ENCODE measurements at regions not wholly inside any gene's neighbourhood (a gene's known extent, or its start where the extent isn't known, plus 50 kb on each side); places are given as distances from the start of the nearest gene placed in this dataset.

DNA sequence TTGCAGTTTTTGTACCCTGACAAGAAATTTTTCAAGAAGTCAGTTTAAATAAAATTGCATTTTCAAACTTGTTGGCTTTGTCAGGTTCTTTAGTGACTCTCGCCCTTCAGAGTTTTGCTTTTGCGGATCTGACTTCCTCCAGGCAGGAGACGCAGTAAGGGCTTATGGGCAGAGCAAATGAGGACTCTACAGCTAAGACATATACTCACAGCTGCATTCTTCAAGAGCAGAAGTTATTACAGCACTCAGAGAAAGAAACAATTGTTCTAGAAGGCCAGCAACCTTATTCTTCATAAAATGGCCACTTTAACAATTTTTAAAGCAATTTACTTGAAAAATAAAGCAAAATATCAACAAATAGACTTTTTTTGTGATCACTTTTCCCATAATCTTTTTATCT lies 438.8 kb upstream of the THRB start (continued):
- TF ChIP-seq, protein P1, sequence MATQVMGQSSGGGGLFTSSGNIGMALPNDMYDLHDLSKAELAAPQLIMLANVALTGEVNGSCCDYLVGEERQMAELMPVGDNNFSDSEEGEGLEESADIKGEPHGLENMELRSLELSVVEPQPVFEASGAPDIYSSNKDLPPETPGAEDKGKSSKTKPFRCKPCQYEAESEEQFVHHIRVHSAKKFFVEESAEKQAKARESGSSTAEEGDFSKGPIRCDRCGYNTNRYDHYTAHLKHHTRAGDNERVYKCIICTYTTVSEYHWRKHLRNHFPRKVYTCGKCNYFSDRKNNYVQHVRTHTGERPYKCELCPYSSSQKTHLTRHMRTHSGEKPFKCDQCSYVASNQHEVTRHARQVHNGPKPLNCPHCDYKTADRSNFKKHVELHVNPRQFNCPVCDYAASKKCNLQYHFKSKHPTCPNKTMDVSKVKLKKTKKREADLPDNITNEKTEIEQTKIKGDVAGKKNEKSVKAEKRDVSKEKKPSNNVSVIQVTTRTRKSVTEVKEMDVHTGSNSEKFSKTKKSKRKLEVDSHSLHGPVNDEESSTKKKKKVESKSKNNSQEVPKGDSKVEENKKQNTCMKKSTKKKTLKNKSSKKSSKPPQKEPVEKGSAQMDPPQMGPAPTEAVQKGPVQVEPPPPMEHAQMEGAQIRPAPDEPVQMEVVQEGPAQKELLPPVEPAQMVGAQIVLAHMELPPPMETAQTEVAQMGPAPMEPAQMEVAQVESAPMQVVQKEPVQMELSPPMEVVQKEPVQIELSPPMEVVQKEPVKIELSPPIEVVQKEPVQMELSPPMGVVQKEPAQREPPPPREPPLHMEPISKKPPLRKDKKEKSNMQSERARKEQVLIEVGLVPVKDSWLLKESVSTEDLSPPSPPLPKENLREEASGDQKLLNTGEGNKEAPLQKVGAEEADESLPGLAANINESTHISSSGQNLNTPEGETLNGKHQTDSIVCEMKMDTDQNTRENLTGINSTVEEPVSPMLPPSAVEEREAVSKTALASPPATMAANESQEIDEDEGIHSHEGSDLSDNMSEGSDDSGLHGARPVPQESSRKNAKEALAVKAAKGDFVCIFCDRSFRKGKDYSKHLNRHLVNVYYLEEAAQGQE (IDR thresholded peaks at IDR 0.05; ENCODE audit: low read depth, low read length), result no peak
- TF ChIP-seq HDAC2 (IDR thresholded peaks at IDR 0.05), result no peak
- no peak for TF ChIP-seq PAX5 (IDR thresholded peaks at IDR 0.05; ENCODE audit: borderline replicate concordance, low read depth, low read length)
- TF ChIP-seq YY1 (IDR thresholded peaks at IDR 0.05; ENCODE audit: low read depth, low read length), result no peak
- no peak for TF ChIP-seq NFYB (IDR thresholded peaks at IDR 0.05; ENCODE audit: insufficient read depth, low read depth, low read length)
- no peak for TF ChIP-seq CHD4 (IDR thresholded peaks at IDR 0.05)
- TF ChIP-seq EGR1 (IDR thresholded peaks at IDR 0.05; ENCODE audit: borderline replicate concordance in 1 of 2, low read depth in 2 of 2, low read length in 2 of 2), result no peak
- TF ChIP-seq, protein P2, sequence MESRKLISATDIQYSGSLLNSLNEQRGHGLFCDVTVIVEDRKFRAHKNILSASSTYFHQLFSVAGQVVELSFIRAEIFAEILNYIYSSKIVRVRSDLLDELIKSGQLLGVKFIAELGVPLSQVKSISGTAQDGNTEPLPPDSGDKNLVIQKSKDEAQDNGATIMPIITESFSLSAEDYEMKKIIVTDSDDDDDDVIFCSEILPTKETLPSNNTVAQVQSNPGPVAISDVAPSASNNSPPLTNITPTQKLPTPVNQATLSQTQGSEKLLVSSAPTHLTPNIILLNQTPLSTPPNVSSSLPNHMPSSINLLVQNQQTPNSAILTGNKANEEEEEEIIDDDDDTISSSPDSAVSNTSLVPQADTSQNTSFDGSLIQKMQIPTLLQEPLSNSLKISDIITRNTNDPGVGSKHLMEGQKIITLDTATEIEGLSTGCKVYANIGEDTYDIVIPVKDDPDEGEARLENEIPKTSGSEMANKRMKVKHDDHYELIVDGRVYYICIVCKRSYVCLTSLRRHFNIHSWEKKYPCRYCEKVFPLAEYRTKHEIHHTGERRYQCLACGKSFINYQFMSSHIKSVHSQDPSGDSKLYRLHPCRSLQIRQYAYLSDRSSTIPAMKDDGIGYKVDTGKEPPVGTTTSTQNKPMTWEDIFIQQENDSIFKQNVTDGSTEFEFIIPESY (IDR thresholded peaks at IDR 0.05), result no peak

DNA sequence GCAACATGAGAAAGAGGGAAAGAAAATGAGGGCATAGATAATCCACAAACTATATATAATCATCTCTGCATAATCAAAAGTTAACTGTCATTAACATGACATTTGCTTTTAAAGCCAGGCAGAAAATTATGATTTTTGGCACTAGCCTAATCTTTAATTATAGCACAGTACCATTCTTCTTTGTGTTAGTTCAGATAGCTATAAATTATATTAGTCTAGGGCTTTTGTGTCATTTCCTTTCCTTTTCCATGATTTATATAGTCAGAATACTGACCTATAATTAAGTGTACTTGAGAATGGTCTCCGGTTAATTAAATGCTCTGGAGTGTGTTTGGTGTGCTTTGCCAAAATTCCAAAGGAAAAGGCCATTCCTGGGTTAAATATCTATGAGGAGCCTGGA lies 441.9 kb upstream of the THRB start:
- no peak for FAIRE-seq
- Histone ChIP-seq H3K4me3 (no peak overlapping the region), H3K36me3 (ENCODE audit: control insufficient read depth in 2 of 2, insufficient read depth in 2 of 2, low read length in 1 of 2) (no peaks in the 10 kb centered on the region), H3K9ac (ENCODE audit: control insufficient read depth, insufficient read depth, low read length) (no peak overlapping the region), H2AFZ (ENCODE audit: control insufficient read depth, low read depth, low read length) (no peak overlapping the region), H3K4me1 (ENCODE audit: control insufficient read depth, insufficient read depth, low read length) (no peaks in the 10 kb centered on the region), H3K27me3 (replicated peaks in 1 of 2; ENCODE audit: control insufficient read depth in 2 of 2, insufficient read depth in 2 of 2, low read length in 1 of 2) (no peaks in the 10 kb centered on the region), H3K4me2 (ENCODE audit: control insufficient read depth, insufficient read depth) (no peak overlapping the region), H3K9me3 (replicated peaks; ENCODE audit: control insufficient read depth, insufficient read depth, low read length) (no peaks in the 10 kb centered on the region), H3K79me2 (ENCODE audit: control insufficient read depth, insufficient read depth, low read length) (no peaks in the 10 kb centered on the region), H3K27ac (ENCODE audit: control insufficient read depth, insufficient read depth) (no peak overlapping the region), H4K20me1 (ENCODE audit: control insufficient read depth, insufficient read depth) (no peaks in the 10 kb centered on the region)
- 0% methylated on average over 1 of the region's 1 CpG for WGBS (ENCODE audit: insufficient coverage, insufficient replicate concordance, low lambda C conversion rate, missing lambda C conversion rate)
- RAD21 ChIA-PET (ENCODE audit: unreplicated experiment), result no interaction called here
- TF ChIP-seq NR2C2 (IDR thresholded peaks at IDR 0.05; ENCODE audit: borderline replicate concordance, control insufficient read depth, insufficient read length, low read depth) (no peak), POLR2AphosphoS5 (IDR thresholded peaks at IDR 0.05; ENCODE audit: low read length) (no peak)
- SMC1A ChIA-PET (ENCODE audit: uncharacterized antibody, unreplicated experiment), result no interaction called here
- POLR2A ChIA-PET, result no interaction called here
- intact Hi-C loops (cut with micrococcal nuclease; ENCODE audit: unreplicated experiment), result no loop called here
- CTCF ChIA-PET, result no interaction called here
- in situ Hi-C loops (cut with MboI), result no loop called here
- no TSS peak for BruUV-seq (replicated peaks)
- ATAC-seq, result no peak
- no peak for DNase-seq (ENCODE audit: low read depth, low spot score)

Data from GM12878 (cell line).